ENCODE measurements at regions not wholly inside any gene's neighbourhood (a gene's known extent, or its start where the extent isn't known, plus 50 kb on each side); places are given as distances from the start of the nearest gene placed in this dataset.
A peak's percentile ranks its signal among the peaks of the same experiment; 100 is the strongest.
"Not testable (repeated sequence)": the region's sequence is repeated elsewhere in the genome, so short reads cannot be mapped to it uniquely, and the experiment has no call there.

DNA sequence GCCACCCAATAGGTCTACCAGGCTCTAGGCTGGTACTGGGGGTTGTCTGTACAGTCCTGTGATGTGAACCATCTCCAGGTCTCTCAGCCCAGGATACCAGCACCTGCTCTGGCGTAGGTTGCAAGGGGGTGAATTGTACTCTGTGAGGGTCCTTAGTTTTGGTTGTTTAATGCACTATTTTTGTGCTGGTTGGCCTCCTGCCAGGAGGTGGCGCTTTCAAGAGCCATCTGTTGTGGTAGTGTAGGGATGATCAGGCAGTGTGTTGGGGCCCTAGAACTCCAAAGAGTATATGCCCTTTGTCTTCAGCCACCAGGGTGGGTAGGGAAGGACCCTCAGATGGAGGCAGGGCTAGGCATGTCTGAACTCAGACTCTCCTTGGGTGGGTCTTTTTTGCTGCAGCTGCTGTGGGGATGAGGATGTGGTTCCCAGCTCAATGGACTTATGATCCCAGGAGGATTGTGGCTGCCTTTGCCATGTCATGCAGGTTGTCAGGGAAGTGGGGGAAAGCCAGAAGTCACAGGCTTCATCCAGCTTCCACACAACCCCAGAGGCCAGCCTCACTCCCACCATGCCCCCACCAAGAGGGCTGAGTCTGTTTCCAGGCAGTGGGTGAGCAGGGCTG lies 301.8 kb upstream of the CHRM3 start:
- Histone ChIP-seq H3K36me3 (ENCODE audit: insufficient read depth, low read length) (no peaks in the 10 kb centered on the region), H3K9me3 (ENCODE audit: insufficient read depth, low read length, severe bottlenecking) (peaks cover 7% of the 10 kb centered on the region), H3K79me2 (ENCODE audit: insufficient read depth, low read length) (no peaks in the 10 kb centered on the region), H3K4me2 (ENCODE audit: insufficient read depth, low read length) (no peak overlapping the region), H3K4me3 (ENCODE audit: low read depth in 1 of 2, low read length in 2 of 2) (no peak overlapping the region), H3K27me3 (ENCODE audit: insufficient read depth, low read length, poor library complexity) (no peaks in the 10 kb centered on the region), H4K20me1 (ENCODE audit: insufficient read depth, low read length) (no peaks in the 10 kb centered on the region), H3K9ac (ENCODE audit: low read depth, low read length) (no peak overlapping the region), H3K27ac (ENCODE audit: low read length) (no peak overlapping the region), H3K4me1 (ENCODE audit: insufficient read depth, low read length) (no peaks in the 10 kb centered on the region), H2AFZ (ENCODE audit: low read depth, low read length) (no peak overlapping the region)
- no peak for DNase-seq
- no peak for TF ChIP-seq EZH2 (IDR thresholded peaks at IDR 0.05; ENCODE audit: borderline replicate concordance, low read depth, low read length, severe bottlenecking)
- TF ChIP-seq, protein P1, sequence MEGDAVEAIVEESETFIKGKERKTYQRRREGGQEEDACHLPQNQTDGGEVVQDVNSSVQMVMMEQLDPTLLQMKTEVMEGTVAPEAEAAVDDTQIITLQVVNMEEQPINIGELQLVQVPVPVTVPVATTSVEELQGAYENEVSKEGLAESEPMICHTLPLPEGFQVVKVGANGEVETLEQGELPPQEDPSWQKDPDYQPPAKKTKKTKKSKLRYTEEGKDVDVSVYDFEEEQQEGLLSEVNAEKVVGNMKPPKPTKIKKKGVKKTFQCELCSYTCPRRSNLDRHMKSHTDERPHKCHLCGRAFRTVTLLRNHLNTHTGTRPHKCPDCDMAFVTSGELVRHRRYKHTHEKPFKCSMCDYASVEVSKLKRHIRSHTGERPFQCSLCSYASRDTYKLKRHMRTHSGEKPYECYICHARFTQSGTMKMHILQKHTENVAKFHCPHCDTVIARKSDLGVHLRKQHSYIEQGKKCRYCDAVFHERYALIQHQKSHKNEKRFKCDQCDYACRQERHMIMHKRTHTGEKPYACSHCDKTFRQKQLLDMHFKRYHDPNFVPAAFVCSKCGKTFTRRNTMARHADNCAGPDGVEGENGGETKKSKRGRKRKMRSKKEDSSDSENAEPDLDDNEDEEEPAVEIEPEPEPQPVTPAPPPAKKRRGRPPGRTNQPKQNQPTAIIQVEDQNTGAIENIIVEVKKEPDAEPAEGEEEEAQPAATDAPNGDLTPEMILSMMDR (IDR thresholded peaks at IDR 0.05; ENCODE audit: borderline replicate concordance, extremely low read depth, low read length, poor library complexity, severe bottlenecking) = peak; percentile 8
- ATAC-seq (ENCODE audit: insufficient read depth, low read depth) = no peak

DNA sequence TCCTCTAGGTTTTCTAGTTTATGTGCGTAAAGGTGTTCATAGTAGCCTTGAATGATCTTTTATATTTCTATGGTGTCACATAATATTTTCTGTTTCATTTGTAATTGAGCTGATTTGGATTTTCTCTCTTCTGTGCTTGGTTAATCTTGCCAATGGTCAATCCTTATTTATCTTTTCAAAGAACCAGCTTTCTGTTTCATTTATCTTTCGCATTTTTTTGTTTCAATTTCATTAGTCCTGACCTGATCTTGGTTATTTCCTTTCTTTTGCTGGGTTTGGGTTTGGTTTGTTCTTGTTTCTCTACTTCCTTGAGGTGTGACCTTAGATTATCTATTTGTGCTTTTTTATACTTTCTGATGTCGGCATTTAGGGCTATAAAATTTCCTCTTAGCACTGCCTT lies 304.4 kb upstream of the CHRM3 start:
- not testable (repeated sequence) for H4K20me1 ChIP-seq (ENCODE audit: insufficient read depth, low read length); H3K4me1 ChIP-seq (ENCODE audit: insufficient read depth, low read length); H3K79me2 ChIP-seq (ENCODE audit: insufficient read depth, low read length); H3K9me3 ChIP-seq (ENCODE audit: insufficient read depth, low read length, severe bottlenecking); H3K36me3 ChIP-seq (ENCODE audit: insufficient read depth, low read length); H3K4me3 ChIP-seq (ENCODE audit: low read depth in 1 of 2, low read length in 2 of 2); ATAC-seq (ENCODE audit: insufficient read depth, low read depth); H3K27ac ChIP-seq (ENCODE audit: low read length); H3K27me3 ChIP-seq (ENCODE audit: insufficient read depth, low read length, poor library complexity); H3K9ac ChIP-seq (ENCODE audit: low read depth, low read length); H3K4me2 ChIP-seq (ENCODE audit: insufficient read depth, low read length); DNase-seq; H2AFZ ChIP-seq (ENCODE audit: low read depth, low read length)

DNA sequence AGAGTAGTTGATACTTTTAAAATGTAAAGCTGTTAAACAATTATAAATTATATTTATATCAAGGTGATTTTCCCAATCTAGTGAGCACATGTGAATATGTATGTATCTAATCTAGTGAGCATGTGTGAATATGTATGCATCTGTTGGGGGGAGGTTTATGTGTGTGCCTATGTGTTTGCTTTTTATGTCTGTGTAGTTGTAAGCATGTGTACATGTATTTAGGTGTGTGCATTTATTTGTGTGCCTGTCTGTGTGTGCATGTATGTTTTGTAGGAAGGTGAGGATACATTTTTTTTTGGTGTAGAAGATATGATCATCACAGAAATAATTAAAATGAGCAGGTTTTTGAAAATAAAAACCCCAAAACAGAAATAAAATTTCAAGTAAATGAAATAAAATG lies 318.9 kb upstream of the CHRM3 start:
- H3K4me1 ChIP-seq (ENCODE audit: insufficient read depth, low read length) = no peaks in the 10 kb centered on the region
- H3K9me3 ChIP-seq (ENCODE audit: insufficient read depth, low read length, severe bottlenecking) = no peaks in the 10 kb centered on the region
- H3K4me3 ChIP-seq (ENCODE audit: low read depth in 1 of 2, low read length in 2 of 2) = no peak overlapping the region
- no peak for ATAC-seq (ENCODE audit: insufficient read depth, low read depth)
- H3K9ac ChIP-seq (ENCODE audit: low read depth, low read length) = no peak overlapping the region
- no peaks in the 10 kb centered on the region for H3K27me3 ChIP-seq (ENCODE audit: insufficient read depth, low read length, poor library complexity)
- TF ChIP-seq EZH2 (IDR thresholded peaks at IDR 0.05; ENCODE audit: borderline replicate concordance, low read depth, low read length, severe bottlenecking) = no peak
- TF ChIP-seq, protein P1 (IDR thresholded peaks at IDR 0.05; ENCODE audit: borderline replicate concordance, extremely low read depth, low read length, poor library complexity, severe bottlenecking) = no peak
- no peak overlapping the region for H2AFZ ChIP-seq (ENCODE audit: low read depth, low read length)
- no peak for DNase-seq
- H3K36me3 ChIP-seq (ENCODE audit: insufficient read depth, low read length) = no peaks in the 10 kb centered on the region
- H3K79me2 ChIP-seq (ENCODE audit: insufficient read depth, low read length) = no peaks in the 10 kb centered on the region
- H3K4me2 ChIP-seq (ENCODE audit: insufficient read depth, low read length) = no peak overlapping the region
- no peak overlapping the region for H3K27ac ChIP-seq (ENCODE audit: low read length)
- no peaks in the 10 kb centered on the region for H4K20me1 ChIP-seq (ENCODE audit: insufficient read depth, low read length)

DNA sequence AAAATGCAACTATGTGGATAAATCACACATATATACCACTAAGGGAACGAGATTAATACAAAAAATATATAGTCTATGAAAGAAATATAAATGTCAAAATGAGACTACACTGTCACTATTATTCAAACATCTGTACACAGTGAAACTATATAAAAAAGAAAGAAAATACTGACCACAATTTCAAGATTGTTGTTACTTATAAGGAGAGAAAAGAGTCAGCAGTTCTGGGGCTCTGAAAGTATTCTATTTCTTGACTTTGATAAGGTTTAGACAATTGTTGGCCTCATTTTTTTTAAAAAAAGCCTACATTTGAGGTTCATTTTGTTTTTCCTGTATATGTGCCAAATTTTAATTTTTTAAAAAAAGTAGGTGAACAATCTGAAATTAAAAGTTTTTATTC lies 319.3 kb upstream of the CHRM3 start:
- Histone ChIP-seq H3K9me3 (ENCODE audit: insufficient read depth, low read length, severe bottlenecking) (no peaks in the 10 kb centered on the region), H3K4me1 (ENCODE audit: insufficient read depth, low read length) (no peaks in the 10 kb centered on the region), H4K20me1 (ENCODE audit: insufficient read depth, low read length) (no peaks in the 10 kb centered on the region), H3K4me3 (ENCODE audit: low read depth in 1 of 2, low read length in 2 of 2) (no peak overlapping the region), H3K36me3 (ENCODE audit: insufficient read depth, low read length) (no peaks in the 10 kb centered on the region), H2AFZ (ENCODE audit: low read depth, low read length) (no peak overlapping the region), H3K79me2 (ENCODE audit: insufficient read depth, low read length) (no peaks in the 10 kb centered on the region), H3K9ac (ENCODE audit: low read depth, low read length) (no peak overlapping the region), H3K27me3 (ENCODE audit: insufficient read depth, low read length, poor library complexity) (no peaks in the 10 kb centered on the region), H3K4me2 (ENCODE audit: insufficient read depth, low read length) (no peak overlapping the region), H3K27ac (ENCODE audit: low read length) (no peak overlapping the region)
- DNase-seq = no peak
- no peak for TF ChIP-seq EZH2 (IDR thresholded peaks at IDR 0.05; ENCODE audit: borderline replicate concordance, low read depth, low read length, severe bottlenecking)
- TF ChIP-seq, protein P1 (IDR thresholded peaks at IDR 0.05; ENCODE audit: borderline replicate concordance, extremely low read depth, low read length, poor library complexity, severe bottlenecking) = no peak
- no peak for ATAC-seq (ENCODE audit: insufficient read depth, low read depth)

All from DND-41 (cell line).